ENCODE measurements at regions not wholly inside any gene's neighbourhood (a gene's known extent, or its start where the extent isn't known, plus 50 kb on each side); places are given as distances from the start of the nearest gene placed in this dataset.

DNA sequence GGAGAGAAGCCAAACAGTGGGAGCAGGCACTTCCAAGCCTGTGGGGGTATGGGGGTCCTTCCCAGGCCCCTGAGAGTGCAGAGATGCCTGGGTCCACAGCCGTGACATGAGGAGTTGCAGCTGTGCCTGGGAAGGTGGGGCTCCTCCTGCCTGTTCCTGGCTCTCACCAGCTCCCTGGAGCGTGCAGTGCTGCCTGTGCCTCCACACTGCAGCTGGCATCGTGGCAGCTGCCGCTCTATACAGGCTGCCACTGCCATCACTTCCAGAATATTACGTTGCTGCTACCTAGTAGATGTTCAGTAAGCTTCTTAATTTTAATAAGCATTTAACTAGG is 223.7 kb downstream of the KCNC2 start:
- TF ChIP-seq, protein P1, sequence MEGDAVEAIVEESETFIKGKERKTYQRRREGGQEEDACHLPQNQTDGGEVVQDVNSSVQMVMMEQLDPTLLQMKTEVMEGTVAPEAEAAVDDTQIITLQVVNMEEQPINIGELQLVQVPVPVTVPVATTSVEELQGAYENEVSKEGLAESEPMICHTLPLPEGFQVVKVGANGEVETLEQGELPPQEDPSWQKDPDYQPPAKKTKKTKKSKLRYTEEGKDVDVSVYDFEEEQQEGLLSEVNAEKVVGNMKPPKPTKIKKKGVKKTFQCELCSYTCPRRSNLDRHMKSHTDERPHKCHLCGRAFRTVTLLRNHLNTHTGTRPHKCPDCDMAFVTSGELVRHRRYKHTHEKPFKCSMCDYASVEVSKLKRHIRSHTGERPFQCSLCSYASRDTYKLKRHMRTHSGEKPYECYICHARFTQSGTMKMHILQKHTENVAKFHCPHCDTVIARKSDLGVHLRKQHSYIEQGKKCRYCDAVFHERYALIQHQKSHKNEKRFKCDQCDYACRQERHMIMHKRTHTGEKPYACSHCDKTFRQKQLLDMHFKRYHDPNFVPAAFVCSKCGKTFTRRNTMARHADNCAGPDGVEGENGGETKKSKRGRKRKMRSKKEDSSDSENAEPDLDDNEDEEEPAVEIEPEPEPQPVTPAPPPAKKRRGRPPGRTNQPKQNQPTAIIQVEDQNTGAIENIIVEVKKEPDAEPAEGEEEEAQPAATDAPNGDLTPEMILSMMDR (IDR thresholded peaks at IDR 0.05), result no peak
- no peak for TF ChIP-seq POLR2AphosphoS5 (IDR thresholded peaks at IDR 0.05)
- TF ChIP-seq POLR2A (IDR thresholded peaks at IDR 0.05), result no peak
- TF ChIP-seq EP300 (IDR thresholded peaks at IDR 0.05), result no peak

Measured in sigmoid colon (tissue), 4 donors.